K562 (cell line): ENCODE measurements at regions not wholly inside any gene's neighbourhood (a gene's known extent, or its start where the extent isn't known, plus 50 kb on each side); places are given as distances from the start of the nearest gene placed in this dataset.

Experiments used
- ATAC-seq: fragments of 200-7000 bp; cut with Tn5 transposase; 3 replicates; pipeline ENCODE4 v1.9.1; 2020; ENCODE audit warnings: moderate library complexity
- BruUV-seq: library from RNA; stranded (reverse); fragments of 400-500 nt; replicated peaks from 2 replicates; lab custom pipeline; 2021; lab: Mats Ljungman, UMichigan
- CTCF ChIA-PET: fragments of 300-600 bp; formaldehyde crosslinking; extraction: SDS; loops from one replicate; lab custom pipeline; 2021; ENCODE audit warnings: low intra/inter-chr PET ratio; lab: Yijun Ruan, JAX
- POLR2A ChIA-PET: fragments of 300-600, 350-650 bp; sonication (Branson Sonifier 250); formaldehyde crosslinking; extraction: SDS; loops from one replicate; lab custom pipeline; 2021; ENCODE audit warnings: antibody characterized with exemption, inconsistent platforms; lab: Yijun Ruan, JAX
- DNase-seq, 4 experiments: peaks; one replicate each; pipeline versions ENCODE4 v3.0.0 to v3.0.0-alpha.2; 2011 to 2018; ENCODE audit warnings: low spot score in 3 of 4, mixed read lengths in 3 of 4; ENCODE audit errors: extremely low read depth in 1 of 4
- FAIRE-seq: peaks from 2 replicates; lab custom pipeline; 2011; peaks lifted over from hg19 to GRCh38; lab: Jason Lieb, UNC
- H2AFZ ChIP-seq: 2 replicates; pipeline ENCODE4 v1.6.0; 2011; ENCODE audit warnings: low read depth, low read length, control low read depth, inconsistent platforms
- H3K27ac ChIP-seq: fragments of 200-600 bp; 3 replicates; pipeline ENCODE4 v1.8.0; 2011; ENCODE audit warnings: low read depth, mild to moderate bottlenecking, control low read depth, inconsistent platforms, low read length, moderate library complexity, mixed read lengths; ENCODE audit errors: extremely low read depth
- H3K27me3 ChIP-seq, 2 experiments: fragments of 300-600 bp in 1 of 2; 2 replicates in 1 of 2; 3 replicates in 1 of 2; pipeline versions ENCODE4 v1.6.0 to v1.8.0; 2011; ENCODE audit warnings: inconsistent platforms in 2 of 2, low read length in 2 of 2, mild to moderate bottlenecking in 1 of 2, mixed read lengths in 1 of 2, moderate library complexity in 1 of 2; ENCODE audit not compliant: control insufficient read depth in 2 of 2, insufficient read depth in 2 of 2
- H3K36me3 ChIP-seq: fragments of 300-600 bp; 3 replicates; pipeline ENCODE4 v1.8.0; 2011; ENCODE audit warnings: mild to moderate bottlenecking, low read length, inconsistent platforms; ENCODE audit not compliant: control insufficient read depth, insufficient read depth
- H3K4me1 ChIP-seq, 2 experiments: fragments of 200-600 bp in 1 of 2; replicated peaks in 1 of 2; 2 replicates in 1 of 2; 3 replicates in 1 of 2; pipeline versions ENCODE4 v1.5.1 to v1.8.0; 2011; ENCODE audit warnings: inconsistent platforms in 2 of 2, low read length in 2 of 2, mild to moderate bottlenecking in 1 of 2, mixed read lengths in 1 of 2, moderate library complexity in 1 of 2; ENCODE audit not compliant: control insufficient read depth in 2 of 2, insufficient read depth in 2 of 2
- H3K4me2 ChIP-seq: 2 replicates; pipeline ENCODE4 v1.6.1; 2011; ENCODE audit warnings: low read length, control low read depth, inconsistent platforms, mixed read lengths; ENCODE audit not compliant: insufficient read depth
- H3K4me3 ChIP-seq: fragments of 200-600 bp; sonication (generic), shearing (Covaris generic); 2 replicates; pipeline ENCODE4 v1.5.1; 2016; ENCODE audit warnings: control low read depth, inconsistent platforms
- H3K79me2 ChIP-seq: fragments of 200-600 bp; 3 replicates; pipeline ENCODE4 v1.8.0; 2011; ENCODE audit warnings: low read length, inconsistent platforms; ENCODE audit not compliant: control insufficient read depth, insufficient read depth
- H3K9ac ChIP-seq, 2 experiments: 2 replicates each; pipeline versions ENCODE4 v1.6.0 to v1.6.1; 2011; ENCODE audit warnings: low read depth in 2 of 2, low read length in 2 of 2, control low read depth in 1 of 2, inconsistent platforms in 1 of 2, mild to moderate bottlenecking in 1 of 2, mixed read lengths in 1 of 2; ENCODE audit not compliant: insufficient read depth in 1 of 2
- H3K9me1 ChIP-seq: one replicate; pipeline ENCODE4 v1.6.0; 2011; ENCODE audit warnings: inconsistent platforms, mild to moderate bottlenecking, low read length, moderate library complexity; ENCODE audit not compliant: control insufficient read depth, insufficient read depth
- H3K9me3 ChIP-seq: replicated peaks from 2 replicates; pipeline ENCODE4 v1.5.1; 2011; ENCODE audit warnings: low read depth, low read length, inconsistent platforms; ENCODE audit not compliant: control insufficient read depth, insufficient read depth
- H4K20me1 ChIP-seq: replicated peaks from 2 replicates; pipeline ENCODE4 v1.6.1; 2011; ENCODE audit warnings: low read length, inconsistent platforms, mixed read lengths; ENCODE audit not compliant: control insufficient read depth, insufficient read depth
- CREB3 ChIP-seq: fragments of 450-650 bp; conservative IDR thresholded peaks from 2 replicates; pipeline ENCODE4 v1.6.1; 2016; ENCODE audit warnings: missing genetic modification characterization, low read depth, mild to moderate bottlenecking, missing compliant biosample characterization, moderate library complexity
- HEY1 ChIP-seq: fragments of 250-450 bp; sonication (Bioruptor Pico); IDR thresholded peaks from 2 replicates; pipeline ENCODE4 v1.5.0; 2020; ENCODE audit warnings: mild to moderate bottlenecking, moderate library complexity, borderline replicate concordance
- RBM25 ChIP-seq: fragments of 200-400 bp; formaldehyde crosslinking; IDR thresholded peaks from 2 replicates; pipeline ENCODE4 v1.6.1; 2018; ENCODE audit warnings: low read length, low read depth, moderate library complexity; ENCODE audit not compliant: severe bottlenecking
- ZNF282 ChIP-seq: sonication (generic); formaldehyde crosslinking; IDR thresholded peaks from 2 replicates; pipeline ENCODE4 v1.8.1; 2023; ENCODE audit warnings: missing genetic modification reagents
- WGBS: fragments of 100-300 bp; shearing (Covaris generic); methylation state at CpG from one replicate; pipeline ENCODE4 v1.1.6; 2016; ENCODE audit warnings: low coverage, mixed read lengths; ENCODE audit not compliant: insufficient coverage; ENCODE audit errors: missing lambda C conversion rate; 5-methylcytosine and 5-hydroxymethylcytosine counted together
- in situ Hi-C: fragments of 300-500 bp; cut with MboI; formaldehyde crosslinking; loops from 4 replicates; pipeline ENCODE4 v1.15.0; 2018; ENCODE audit warnings: inconsistent platforms, mixed read lengths
- intact Hi-C: fragments of 100-400 bp; cut with micrococcal nuclease; formaldehyde crosslinking; loops from 2 replicates; pipeline ENCODE4 v1.14.2; 2022

GRCh38 chr5:115409094-115409493 is 112.6 kb upstream of the CCDC112 start:
- no peak overlapping the region for H3K9ac ChIP-seq
- FAIRE-seq = no peak
- WGBS = 0% methylated on average over 2 of the region's 2 CpGs
- CTCF ChIA-PET = no interaction called here
- no peaks in the 10 kb centered on the region for H3K36me3 ChIP-seq
- no peaks in the 10 kb centered on the region for H3K27me3 ChIP-seq
- TF ChIP-seq RBM25 (no peak), CREB3 (tag) (no peak), HEY1 (CRISPR knock-in tag) (no peak), ZNF282 (CRISPR knock-in tag) (no peak)
- TF ChIP-seq, all 486 proteins: peak for 0
- no peak overlapping the region for H2AFZ ChIP-seq
- no peak overlapping the region for H3K4me2 ChIP-seq
- no peak overlapping the region for H3K27ac ChIP-seq
- H3K4me1 ChIP-seq = no peaks in the 10 kb centered on the region
- H3K4me3 ChIP-seq = no peak overlapping the region
- no peaks in the 10 kb centered on the region for H3K9me1 ChIP-seq
- no peaks in the 10 kb centered on the region for H3K79me2 ChIP-seq
- DNase-seq = no peak
- no peaks in the 10 kb centered on the region for H4K20me1 ChIP-seq
- H3K9me3 ChIP-seq = no peaks in the 10 kb centered on the region
- intact Hi-C loops = no loop called here
- ATAC-seq = no peak
- BruUV-seq = no TSS peak
- in situ Hi-C loops = no loop called here
- POLR2A ChIA-PET = no interaction called here
